ENCODE measurements at regions not wholly inside any gene's neighbourhood (a gene's known extent, or its start where the extent isn't known, plus 50 kb on each side); places are given as distances from the start of the nearest gene placed in this dataset.

DNA sequence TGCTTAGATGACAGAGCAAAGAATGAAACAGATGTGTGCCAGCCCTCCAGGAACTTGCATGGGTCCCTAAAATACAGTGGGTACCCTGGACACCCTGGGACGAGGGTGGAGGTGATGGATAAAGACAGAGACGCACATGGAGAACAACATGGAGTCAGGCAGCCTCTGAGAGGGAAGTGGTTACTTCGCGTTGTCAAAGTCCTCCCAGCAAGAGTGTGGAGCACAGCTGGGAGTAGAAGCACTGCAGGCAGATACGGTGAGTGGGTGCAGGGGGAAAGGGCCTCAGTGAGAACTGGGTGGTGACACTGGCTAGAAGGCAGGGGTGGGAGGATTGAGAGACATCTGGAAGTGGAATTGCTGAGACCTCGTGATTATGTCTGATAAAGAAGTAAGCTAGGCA lies 70.8 kb upstream of the PRR20G start:
- H3K27ac Mint-ChIP-seq: no peak overlapping the region
- H3K27me3 Mint-ChIP-seq (ENCODE audit: low read depth): peaks cover 32% of the 10 kb centered on the region
- no peaks in the 10 kb centered on the region for H3K4me1 Mint-ChIP-seq
- TF ChIP-seq, protein P1, sequence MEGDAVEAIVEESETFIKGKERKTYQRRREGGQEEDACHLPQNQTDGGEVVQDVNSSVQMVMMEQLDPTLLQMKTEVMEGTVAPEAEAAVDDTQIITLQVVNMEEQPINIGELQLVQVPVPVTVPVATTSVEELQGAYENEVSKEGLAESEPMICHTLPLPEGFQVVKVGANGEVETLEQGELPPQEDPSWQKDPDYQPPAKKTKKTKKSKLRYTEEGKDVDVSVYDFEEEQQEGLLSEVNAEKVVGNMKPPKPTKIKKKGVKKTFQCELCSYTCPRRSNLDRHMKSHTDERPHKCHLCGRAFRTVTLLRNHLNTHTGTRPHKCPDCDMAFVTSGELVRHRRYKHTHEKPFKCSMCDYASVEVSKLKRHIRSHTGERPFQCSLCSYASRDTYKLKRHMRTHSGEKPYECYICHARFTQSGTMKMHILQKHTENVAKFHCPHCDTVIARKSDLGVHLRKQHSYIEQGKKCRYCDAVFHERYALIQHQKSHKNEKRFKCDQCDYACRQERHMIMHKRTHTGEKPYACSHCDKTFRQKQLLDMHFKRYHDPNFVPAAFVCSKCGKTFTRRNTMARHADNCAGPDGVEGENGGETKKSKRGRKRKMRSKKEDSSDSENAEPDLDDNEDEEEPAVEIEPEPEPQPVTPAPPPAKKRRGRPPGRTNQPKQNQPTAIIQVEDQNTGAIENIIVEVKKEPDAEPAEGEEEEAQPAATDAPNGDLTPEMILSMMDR (IDR thresholded peaks at IDR 0.05; ENCODE audit: unreplicated experiment in 3 of 3): no peak
- H3K4me3 Mint-ChIP-seq: no peak overlapping the region
- no peaks in the 10 kb centered on the region for H3K36me3 Mint-ChIP-seq (ENCODE audit: low read depth)
- peaks cover 23% of the 10 kb centered on the region for H3K9me3 Mint-ChIP-seq

DNA sequence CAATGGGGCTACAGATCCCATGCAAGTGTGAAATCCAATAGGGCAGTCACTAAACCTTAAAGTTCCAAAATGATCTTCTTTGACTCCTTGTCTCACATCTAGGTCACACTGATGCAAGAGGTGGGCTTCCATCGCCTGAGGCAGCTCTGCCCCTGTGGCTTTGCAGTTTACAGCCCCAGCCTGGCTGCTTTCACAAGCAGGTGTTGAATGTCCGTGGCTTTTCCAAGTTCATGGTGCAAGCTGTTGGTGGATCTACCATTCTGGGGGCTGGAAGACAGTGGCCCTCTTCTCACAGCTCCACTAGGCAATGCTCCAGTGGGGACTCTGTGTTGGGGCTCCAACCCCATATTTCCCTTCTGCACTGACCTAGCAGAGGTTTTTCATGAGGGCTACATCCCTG lies 68.5 kb upstream of the PRR20G start:
- H3K4me1 Mint-ChIP-seq: no peaks in the 10 kb centered on the region
- no peak overlapping the region for H3K4me3 Mint-ChIP-seq
- H3K27me3 Mint-ChIP-seq (ENCODE audit: low read depth): peaks cover 31% of the 10 kb centered on the region
- H3K36me3 Mint-ChIP-seq (ENCODE audit: low read depth): no peaks in the 10 kb centered on the region
- no peak overlapping the region for H3K27ac Mint-ChIP-seq
- TF ChIP-seq, protein P1 (IDR thresholded peaks at IDR 0.05; ENCODE audit: unreplicated experiment in 3 of 3): no peak
- H3K9me3 Mint-ChIP-seq: peaks cover 23% of the 10 kb centered on the region

DNA sequence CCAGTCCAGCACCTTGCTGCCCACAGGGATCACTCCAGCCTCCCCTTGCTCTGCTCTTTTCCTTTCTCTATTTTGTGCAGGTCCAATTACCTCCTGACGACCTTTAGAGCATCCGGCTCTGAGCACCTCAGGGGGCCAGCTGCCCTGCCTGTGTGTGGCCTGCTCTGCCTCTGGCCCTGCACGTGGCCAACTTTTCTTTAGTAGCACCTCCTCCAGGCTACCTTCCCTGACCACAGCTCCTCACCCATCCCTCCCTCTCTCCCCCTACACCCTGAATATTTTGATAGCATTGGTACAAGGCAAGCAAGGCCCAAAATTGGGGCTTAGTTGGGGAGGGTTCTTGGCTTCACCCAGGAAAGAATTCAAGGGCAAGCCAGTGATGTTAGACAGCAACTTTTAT lies 66.9 kb upstream of the PRR20G start:
- TF ChIP-seq, protein P1 (IDR thresholded peaks at IDR 0.05; ENCODE audit: unreplicated experiment in 3 of 3): no peak
- Mint-ChIP-seq H3K36me3 (ENCODE audit: low read depth) (no peaks in the 10 kb centered on the region), H3K4me3 (no peak overlapping the region), H3K27me3 (ENCODE audit: low read depth) (peaks cover 40% of the 10 kb centered on the region), H3K27ac (no peak overlapping the region), H3K4me1 (no peaks in the 10 kb centered on the region), H3K9me3 (peaks cover 23% of the 10 kb centered on the region)

DNA sequence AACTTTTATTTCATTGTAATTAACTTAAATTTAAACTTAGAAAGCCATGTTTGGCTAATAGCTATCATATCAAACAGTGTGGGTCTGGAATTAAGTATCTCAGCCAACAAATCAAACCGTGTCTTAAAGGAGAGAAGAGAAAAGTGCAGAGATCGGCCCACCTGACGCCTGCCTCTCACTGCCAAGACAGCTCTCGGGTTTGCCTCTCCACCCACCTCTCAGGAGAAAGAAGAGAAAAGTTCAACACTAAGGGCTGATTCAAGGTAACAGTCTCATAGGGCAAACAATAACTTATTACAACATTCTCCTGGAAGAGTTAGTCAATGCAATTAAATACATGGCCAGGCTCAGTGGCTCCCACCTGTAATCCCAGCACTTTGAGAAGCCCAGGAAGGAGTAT lies 64.8 kb upstream of the PRR20G start:
- Mint-ChIP-seq H3K4me3 (no peak overlapping the region), H3K9me3 (peaks cover 19% of the 10 kb centered on the region), H3K4me1 (no peaks in the 10 kb centered on the region), H3K27ac (no peak overlapping the region), H3K36me3 (ENCODE audit: low read depth) (no peaks in the 10 kb centered on the region), H3K27me3 (ENCODE audit: low read depth) (peaks cover 39% of the 10 kb centered on the region)
- TF ChIP-seq, protein P1 (IDR thresholded peaks at IDR 0.05; ENCODE audit: unreplicated experiment in 3 of 3): no peak

DNA sequence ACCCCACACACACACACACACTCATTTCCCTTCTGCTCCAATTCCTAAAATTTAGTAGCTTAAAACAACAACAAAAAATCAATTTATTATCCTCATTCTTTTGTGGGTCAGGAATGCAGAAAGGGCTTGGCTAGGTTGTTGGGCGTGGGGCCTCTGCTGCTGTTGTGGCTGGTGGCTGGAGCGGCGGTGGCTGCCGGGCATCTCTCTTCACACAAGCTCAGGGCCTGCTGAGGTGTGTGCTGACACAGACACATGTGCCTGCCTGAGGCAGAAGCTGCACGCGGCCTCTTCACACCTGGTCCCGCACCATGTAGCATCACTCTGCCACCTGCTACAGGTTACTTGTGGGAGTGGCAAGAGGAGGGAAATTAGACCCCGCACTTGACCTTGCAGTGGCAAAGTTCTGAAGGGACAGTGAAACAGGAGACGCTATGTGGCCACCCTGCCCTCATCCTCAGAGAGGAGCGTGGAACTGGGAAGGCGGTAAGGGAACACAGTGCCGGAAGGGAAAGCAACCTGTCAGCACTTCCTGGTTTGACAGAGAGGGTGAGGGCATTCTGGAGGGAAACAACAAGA lies 64.0 kb upstream of the PRR20G start:
- H3K36me3 Mint-ChIP-seq (ENCODE audit: low read depth): no peaks in the 10 kb centered on the region
- H3K27me3 Mint-ChIP-seq (ENCODE audit: low read depth): peaks cover 38% of the 10 kb centered on the region
- TF ChIP-seq, protein P1 (IDR thresholded peaks at IDR 0.05; ENCODE audit: unreplicated experiment in 3 of 3): no peak
- H3K4me1 Mint-ChIP-seq: no peaks in the 10 kb centered on the region
- H3K27ac Mint-ChIP-seq: no peak overlapping the region
- peaks cover 14% of the 10 kb centered on the region for H3K9me3 Mint-ChIP-seq
- H3K4me3 Mint-ChIP-seq: no peak overlapping the region

DNA sequence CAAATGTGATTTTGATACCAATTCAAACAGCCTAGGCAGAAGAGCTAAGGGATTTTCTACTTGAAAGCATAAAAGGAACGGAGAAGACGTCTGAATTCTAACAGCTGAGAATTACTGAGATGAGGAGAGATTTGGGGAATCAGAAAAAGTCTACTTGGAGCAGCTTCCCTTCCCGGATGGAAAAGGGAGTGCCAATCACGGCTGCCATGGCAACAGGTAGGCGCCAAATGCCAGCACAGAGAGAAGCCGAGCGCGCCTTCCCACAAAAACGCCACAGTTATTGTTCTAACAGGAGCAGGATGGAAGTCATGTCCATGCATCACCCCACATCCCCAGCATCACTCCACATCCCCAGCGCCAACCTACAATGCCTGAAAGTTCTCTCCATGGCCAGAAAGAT lies 63.5 kb upstream of the PRR20G start:
- H3K9me3 Mint-ChIP-seq: peaks cover 16% of the 10 kb centered on the region
- H3K36me3 Mint-ChIP-seq (ENCODE audit: low read depth): no peaks in the 10 kb centered on the region
- no peak overlapping the region for H3K27ac Mint-ChIP-seq
- no peak overlapping the region for H3K4me3 Mint-ChIP-seq
- H3K4me1 Mint-ChIP-seq: no peaks in the 10 kb centered on the region
- TF ChIP-seq, protein P1 (IDR thresholded peaks at IDR 0.05; ENCODE audit: unreplicated experiment in 3 of 3): no peak
- peaks cover 42% of the 10 kb centered on the region for H3K27me3 Mint-ChIP-seq (ENCODE audit: low read depth)
